K562 (cell line): ENCODE measurements at regions not wholly inside any gene's neighbourhood (a gene's known extent, or its start where the extent isn't known, plus 50 kb on each side); places are given as distances from the start of the nearest gene placed in this dataset.
A peak's percentile ranks its signal among the peaks of the same experiment; 100 is the strongest.

ENCODE experiments used
- ASH1L ChIP-seq: fragments of 450-650 bp; IDR thresholded peaks from 2 replicates; pipeline ENCODE4 v1.6.1; 2018; ENCODE audit warnings: borderline replicate concordance, mild to moderate bottlenecking, low read depth; ENCODE audit not compliant: partially characterized antibody
- BHLHE40 ChIP-seq: IDR thresholded peaks from 2 replicates; pipeline ENCODE4 v1.6.1; 2011; ENCODE audit warnings: low read length, improper control_type of control experiment
- CBFA2T2 ChIP-seq: fragments of 450-650 bp; conservative IDR thresholded peaks from 2 replicates; pipeline ENCODE4 v1.6.1; 2017; ENCODE audit warnings: mild to moderate bottlenecking
- ESRRA ChIP-seq: fragments of 450-650 bp; IDR thresholded peaks from 2 replicates; pipeline ENCODE4 v1.6.1; 2014; ENCODE audit warnings: low read depth, mild to moderate bottlenecking, moderate library complexity, borderline replicate concordance
- HSF4 ChIP-seq: fragments of 250-450 bp; sonication (Bioruptor Pico); IDR thresholded peaks from 2 replicates; pipeline ENCODE4 v2.1.2; 2022; ENCODE audit warnings: mild to moderate bottlenecking, moderate library complexity, borderline replicate concordance
- JUND ChIP-seq, 2 experiments: IDR thresholded peaks; 2 replicates in 1 of 2; 3 replicates in 1 of 2; pipeline ENCODE4 v1.6.1; 2011; ENCODE audit warnings: borderline replicate concordance in 2 of 2, low read depth in 2 of 2, low read length in 2 of 2, improper control_type of control experiment in 1 of 2, missing biosample characterization in 1 of 2, missing genetic modification characterization in 1 of 2, missing genetic modification reagents in 1 of 2
- KLF16 ChIP-seq: IDR thresholded peaks from 2 replicates; pipeline ENCODE4 v1.6.1; 2016; ENCODE audit warnings: antibody characterized with exemption
- MEIS2 ChIP-seq: fragments of 450-650 bp; IDR thresholded peaks from 2 replicates; pipeline ENCODE4 v1.6.1; 2014; ENCODE audit warnings: mild to moderate bottlenecking; ENCODE audit not compliant: partially characterized antibody
- POLR2G ChIP-seq: fragments of 200-400 bp; formaldehyde crosslinking; IDR thresholded peaks from 2 replicates; pipeline ENCODE4 v1.6.1; 2017; ENCODE audit warnings: low read depth, mild to moderate bottlenecking, antibody characterized with exemption, low read length, moderate library complexity
- RAD51 ChIP-seq: fragments of 450-650 bp; IDR thresholded peaks from 2 replicates; pipeline ENCODE4 v1.7.1; 2016; ENCODE audit warnings: low read depth, mild to moderate bottlenecking, borderline replicate concordance
- SMARCA4 ChIP-seq: fragments of 450-650 bp; IDR thresholded peaks from 2 replicates; pipeline ENCODE4 v1.6.1; 2016
- TF ChIP-seq, protein P1 (sequence below), 3 experiments: IDR thresholded peaks in 2 of 3; conservative IDR thresholded peaks in 1 of 3; 2 replicates each; pipeline ENCODE4 v1.5.1; 2011 to 2012; ENCODE audit warnings: low read length in 3 of 3, mild to moderate bottlenecking in 3 of 3, control low read depth in 2 of 3, improper control_type of control experiment in 1 of 3, inconsistent platforms in 1 of 3, low read depth in 1 of 3, mixed read lengths in 1 of 3, moderate library complexity in 1 of 3; ENCODE audit not compliant: insufficient read depth in 2 of 3
- TF ChIP-seq, protein P2 (sequence below), 2 experiments: fragments of 450-650 bp in 1 of 2; sonication (generic) in 1 of 2; formaldehyde crosslinking in 1 of 2; IDR thresholded peaks in 1 of 2; conservative IDR thresholded peaks in 1 of 2; 2 replicates each; pipeline versions ENCODE4 v1.6.1 to v1.8.1; 2016 to 2023; ENCODE audit warnings: mild to moderate bottlenecking in 2 of 2, moderate library complexity in 2 of 2, inconsistent platforms in 1 of 2, missing genetic modification reagents in 1 of 2
- TF ChIP-seq, protein P3 (sequence below): fragments of 450-650 bp; formaldehyde crosslinking; IDR thresholded peaks from 2 replicates; pipeline ENCODE4 v1.4.0; 2020; ENCODE audit warnings: mild to moderate bottlenecking, mixed read lengths
- TF ChIP-seq, protein P4 (sequence below): fragments of 450-650 bp; IDR thresholded peaks from 2 replicates; pipeline ENCODE4 v1.6.1; 2016
- TF ChIP-seq, protein P5 (sequence below): sonication (generic); formaldehyde crosslinking; IDR thresholded peaks from 2 replicates; pipeline ENCODE4 v1.9.0; 2022; ENCODE audit warnings: mild to moderate bottlenecking, missing genetic modification reagents

DNA sequence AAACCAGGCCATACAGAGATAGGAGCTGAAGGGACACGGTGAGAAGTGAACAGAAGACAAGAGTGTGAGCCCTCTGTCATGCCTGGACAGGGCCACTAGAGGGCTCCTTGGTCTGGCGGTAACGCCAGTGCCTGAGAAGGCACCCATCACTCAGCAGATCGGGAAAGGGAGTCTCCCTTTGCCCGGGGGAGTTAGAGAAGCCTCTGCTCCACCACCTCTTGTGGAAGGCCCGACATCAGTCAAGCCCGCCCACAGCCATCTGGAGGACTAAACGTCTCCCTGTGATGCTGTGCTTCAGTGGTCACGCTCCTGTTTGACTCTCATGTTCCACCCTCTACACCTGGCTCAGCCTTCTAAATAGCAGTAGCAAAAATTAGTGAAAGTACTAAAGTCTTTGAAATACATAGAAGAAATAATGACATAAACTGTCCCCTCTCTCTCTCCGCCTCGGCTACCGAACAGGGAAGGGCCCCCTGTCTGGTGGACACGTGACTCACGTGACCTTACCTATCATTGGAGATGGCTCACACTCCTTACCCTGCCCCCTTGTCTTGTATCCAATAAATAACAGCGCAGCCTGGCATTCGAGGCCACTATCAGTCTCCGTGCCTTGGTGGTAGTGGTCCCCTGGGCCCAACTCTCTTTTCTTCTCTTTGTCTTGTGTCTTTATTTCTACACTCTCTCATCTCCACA, 66.7 kb downstream of the RPP21 start (continued):
- TF ChIP-seq, protein P1, sequence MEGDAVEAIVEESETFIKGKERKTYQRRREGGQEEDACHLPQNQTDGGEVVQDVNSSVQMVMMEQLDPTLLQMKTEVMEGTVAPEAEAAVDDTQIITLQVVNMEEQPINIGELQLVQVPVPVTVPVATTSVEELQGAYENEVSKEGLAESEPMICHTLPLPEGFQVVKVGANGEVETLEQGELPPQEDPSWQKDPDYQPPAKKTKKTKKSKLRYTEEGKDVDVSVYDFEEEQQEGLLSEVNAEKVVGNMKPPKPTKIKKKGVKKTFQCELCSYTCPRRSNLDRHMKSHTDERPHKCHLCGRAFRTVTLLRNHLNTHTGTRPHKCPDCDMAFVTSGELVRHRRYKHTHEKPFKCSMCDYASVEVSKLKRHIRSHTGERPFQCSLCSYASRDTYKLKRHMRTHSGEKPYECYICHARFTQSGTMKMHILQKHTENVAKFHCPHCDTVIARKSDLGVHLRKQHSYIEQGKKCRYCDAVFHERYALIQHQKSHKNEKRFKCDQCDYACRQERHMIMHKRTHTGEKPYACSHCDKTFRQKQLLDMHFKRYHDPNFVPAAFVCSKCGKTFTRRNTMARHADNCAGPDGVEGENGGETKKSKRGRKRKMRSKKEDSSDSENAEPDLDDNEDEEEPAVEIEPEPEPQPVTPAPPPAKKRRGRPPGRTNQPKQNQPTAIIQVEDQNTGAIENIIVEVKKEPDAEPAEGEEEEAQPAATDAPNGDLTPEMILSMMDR (IDR thresholded peaks at IDR 0.05 in 2 of 3, conservative IDR thresholded peaks at IDR 0.05 in 1 of 3; ENCODE audit: insufficient read depth in 2 of 3, low read depth in 1 of 3, low read length in 3 of 3), result peak; percentile 82 to 83 (median 82)
- no peak for TF ChIP-seq HSF4 (CRISPR knock-in tag)
- TF ChIP-seq, protein P2, sequence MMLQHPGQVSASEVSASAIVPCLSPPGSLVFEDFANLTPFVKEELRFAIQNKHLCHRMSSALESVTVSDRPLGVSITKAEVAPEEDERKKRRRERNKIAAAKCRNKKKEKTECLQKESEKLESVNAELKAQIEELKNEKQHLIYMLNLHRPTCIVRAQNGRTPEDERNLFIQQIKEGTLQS (IDR thresholded peaks at IDR 0.05), result no peak
- TF ChIP-seq, protein P2 (CRISPR knock-in tag; conservative IDR thresholded peaks at IDR 0.05), result no peak
- TF ChIP-seq, protein P3, sequence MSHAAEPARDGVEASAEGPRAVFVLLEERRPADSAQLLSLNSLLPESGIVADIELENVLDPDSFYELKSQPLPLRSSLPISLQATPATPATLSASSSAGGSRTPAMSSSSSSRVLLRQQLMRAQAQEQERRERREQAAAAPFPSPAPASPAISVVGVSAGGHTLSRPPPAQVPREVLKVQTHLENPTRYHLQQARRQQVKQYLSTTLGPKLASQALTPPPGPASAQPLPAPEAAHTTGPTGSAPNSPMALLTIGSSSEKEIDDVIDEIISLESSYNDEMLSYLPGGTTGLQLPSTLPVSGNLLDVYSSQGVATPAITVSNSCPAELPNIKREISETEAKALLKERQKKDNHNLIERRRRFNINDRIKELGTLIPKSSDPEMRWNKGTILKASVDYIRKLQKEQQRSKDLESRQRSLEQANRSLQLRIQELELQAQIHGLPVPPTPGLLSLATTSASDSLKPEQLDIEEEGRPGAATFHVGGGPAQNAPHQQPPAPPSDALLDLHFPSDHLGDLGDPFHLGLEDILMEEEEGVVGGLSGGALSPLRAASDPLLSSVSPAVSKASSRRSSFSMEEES, result peak; percentile 80
- no peak for TF ChIP-seq ESRRA
- TF ChIP-seq BHLHE40, result peak; percentile 36; the same call in 1 of the 2 replicates
- 0 out of 2 replicates have a peak, but pooled peaks have one; percentile 11 for TF ChIP-seq CBFA2T2
- TF ChIP-seq SMARCA4, result no peak
- peak; percentile 90 for TF ChIP-seq MEIS2
- peak; percentile 49; the same call in 1 of the 2 replicates for TF ChIP-seq KLF16
- peak; percentile 62; the same call in 1 of the 2 replicates for TF ChIP-seq RAD51
- peak; percentile 10; the same call in 1 of the 2 replicates for TF ChIP-seq JUND (IDR thresholded peaks at IDR 0.05; ENCODE audit: borderline replicate concordance, low read depth, low read length)
- no peak for TF ChIP-seq JUND (tag; IDR thresholded peaks at IDR 0.05; ENCODE audit: borderline replicate concordance, low read depth, low read length)
- TF ChIP-seq, protein P4, sequence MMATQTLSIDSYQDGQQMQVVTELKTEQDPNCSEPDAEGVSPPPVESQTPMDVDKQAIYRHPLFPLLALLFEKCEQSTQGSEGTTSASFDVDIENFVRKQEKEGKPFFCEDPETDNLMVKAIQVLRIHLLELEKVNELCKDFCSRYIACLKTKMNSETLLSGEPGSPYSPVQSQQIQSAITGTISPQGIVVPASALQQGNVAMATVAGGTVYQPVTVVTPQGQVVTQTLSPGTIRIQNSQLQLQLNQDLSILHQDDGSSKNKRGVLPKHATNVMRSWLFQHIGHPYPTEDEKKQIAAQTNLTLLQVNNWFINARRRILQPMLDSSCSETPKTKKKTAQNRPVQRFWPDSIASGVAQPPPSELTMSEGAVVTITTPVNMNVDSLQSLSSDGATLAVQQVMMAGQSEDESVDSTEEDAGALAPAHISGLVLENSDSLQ, result peak; percentile 60
- TF ChIP-seq POLR2G, result no peak
- TF ChIP-seq ASH1L, result no peak
- TF ChIP-seq, protein P5, sequence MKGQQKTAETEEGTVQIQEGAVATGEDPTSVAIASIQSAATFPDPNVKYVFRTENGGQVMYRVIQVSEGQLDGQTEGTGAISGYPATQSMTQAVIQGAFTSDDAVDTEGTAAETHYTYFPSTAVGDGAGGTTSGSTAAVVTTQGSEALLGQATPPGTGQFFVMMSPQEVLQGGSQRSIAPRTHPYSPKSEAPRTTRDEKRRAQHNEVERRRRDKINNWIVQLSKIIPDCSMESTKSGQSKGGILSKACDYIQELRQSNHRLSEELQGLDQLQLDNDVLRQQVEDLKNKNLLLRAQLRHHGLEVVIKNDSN, result peak; percentile 55; the same call in 1 of the 2 replicates
